HEK293T (cell line): ENCODE measurements at regions not wholly inside any gene's neighbourhood (a gene's known extent, or its start where the extent isn't known, plus 50 kb on each side); places are given as distances from the start of the nearest gene placed in this dataset.
A peak's percentile ranks its signal among the peaks of the same experiment; 100 is the strongest.

ENCODE experiments used
- CTCF ChIA-PET: fragments of 350-600 bp; formaldehyde crosslinking; extraction: SDS; loops from one replicate; lab custom pipeline; 2021; ENCODE audit warnings: antibody characterized with exemption, inconsistent platforms; lab: Yijun Ruan, JAX
- POLR2A ChIA-PET: fragments of 350-600 bp; formaldehyde crosslinking; extraction: SDS; loops from one replicate; lab custom pipeline; 2020; ENCODE audit warnings: antibody characterized with exemption, inconsistent platforms; lab: Yijun Ruan, JAX
- DNase-seq: peaks from one replicate; pipeline ENCODE4 v3.0.0; 2012; ENCODE audit warnings: mixed read lengths; ENCODE audit errors: extremely low spot score
- ARNT ChIP-seq: fragments of 450-650 bp; IDR thresholded peaks from 2 replicates; pipeline ENCODE4 v1.6.1; 2017; ENCODE audit warnings: mild to moderate bottlenecking
- BHLHE40 ChIP-seq: fragments of 450-650 bp; IDR thresholded peaks from 2 replicates; pipeline ENCODE4 v1.6.1; 2016; ENCODE audit warnings: mild to moderate bottlenecking, moderate library complexity, borderline replicate concordance
- CTBP1 ChIP-seq: fragments of 450-650 bp; IDR thresholded peaks from 2 replicates; pipeline ENCODE4 v1.6.1; 2016; ENCODE audit warnings: borderline replicate concordance
- ELF4 ChIP-seq: fragments of 450-650 bp; IDR thresholded peaks from 2 replicates; pipeline ENCODE4 v1.6.1; 2017; ENCODE audit warnings: antibody characterized with exemption
- FOXA1 ChIP-seq: fragments of 450-650 bp; IDR thresholded peaks from 2 replicates; pipeline ENCODE4 v1.6.1; 2016; ENCODE audit warnings: mild to moderate bottlenecking
- FOXK2 ChIP-seq: fragments of 450-650 bp; IDR thresholded peaks from 2 replicates; pipeline ENCODE4 v1.6.1; 2016; ENCODE audit warnings: mild to moderate bottlenecking
- FOXM1 ChIP-seq: fragments of 450-650 bp; IDR thresholded peaks from 2 replicates; pipeline ENCODE4 v1.6.1; 2017; ENCODE audit warnings: mild to moderate bottlenecking, borderline replicate concordance
- HDGF ChIP-seq: fragments of 450-650 bp; IDR thresholded peaks from 2 replicates; pipeline ENCODE4 v1.6.1; 2017; ENCODE audit warnings: antibody characterized with exemption, borderline replicate concordance
- L3MBTL2 ChIP-seq: fragments of 450-650 bp; conservative IDR thresholded peaks from 2 replicates; pipeline ENCODE4 v1.6.1; 2016; ENCODE audit warnings: mild to moderate bottlenecking
- LEF1 ChIP-seq: fragments of 450-650 bp; IDR thresholded peaks from 2 replicates; pipeline ENCODE4 v1.6.1; 2017; ENCODE audit warnings: mild to moderate bottlenecking, borderline replicate concordance
- NFRKB ChIP-seq: fragments of 450-650 bp; IDR thresholded peaks from 2 replicates; pipeline ENCODE4 v1.6.1; 2016; ENCODE audit warnings: mild to moderate bottlenecking, moderate library complexity
- SP1 ChIP-seq: fragments of 450-650 bp; IDR thresholded peaks from 2 replicates; pipeline ENCODE4 v1.6.1; 2017
- SUZ12 ChIP-seq: fragments of 450-650 bp; IDR thresholded peaks from 2 replicates; pipeline ENCODE4 v1.6.1; 2016; ENCODE audit warnings: mild to moderate bottlenecking
- TARDBP ChIP-seq: fragments of 450-650 bp; IDR thresholded peaks from 2 replicates; pipeline ENCODE4 v1.6.1; 2016
- ZNF384 ChIP-seq: fragments of 450-650 bp; IDR thresholded peaks from 2 replicates; pipeline ENCODE4 v1.6.1; 2016
- TF ChIP-seq, protein P1 (sequence below): fragments of 450-650 bp; IDR thresholded peaks from 2 replicates; pipeline ENCODE4 v1.6.1; 2016

DNA sequence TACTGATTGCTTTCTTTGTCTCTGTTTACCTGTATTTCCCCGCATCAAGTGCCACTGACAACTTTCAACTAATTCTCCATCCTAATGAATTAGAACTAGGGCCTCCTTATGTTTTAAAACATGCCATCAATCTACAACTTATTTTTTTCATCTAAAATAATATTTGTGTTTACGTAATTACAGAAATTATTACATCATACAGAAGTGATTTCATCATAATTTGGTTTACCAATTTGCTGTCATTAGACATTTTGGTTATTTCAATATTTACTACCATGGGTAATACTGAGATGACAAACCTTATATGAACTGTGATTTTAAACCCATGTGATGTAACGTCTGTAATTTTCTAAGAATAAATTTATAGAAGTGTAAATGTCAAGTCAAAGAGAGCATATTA is 468.0 kb upstream of the IL12A start:
- CTCF ChIA-PET, result no interaction called here
- POLR2A ChIA-PET, result no interaction called here
- no peak for DNase-seq
- TF ChIP-seq FOXA1, result no peak
- TF ChIP-seq SP1, result no peak
- TF ChIP-seq FOXM1, result no peak
- TF ChIP-seq FOXK2, result no peak
- no peak for TF ChIP-seq BHLHE40
- TF ChIP-seq ARNT, result no peak
- no peak for TF ChIP-seq ELF4

DNA sequence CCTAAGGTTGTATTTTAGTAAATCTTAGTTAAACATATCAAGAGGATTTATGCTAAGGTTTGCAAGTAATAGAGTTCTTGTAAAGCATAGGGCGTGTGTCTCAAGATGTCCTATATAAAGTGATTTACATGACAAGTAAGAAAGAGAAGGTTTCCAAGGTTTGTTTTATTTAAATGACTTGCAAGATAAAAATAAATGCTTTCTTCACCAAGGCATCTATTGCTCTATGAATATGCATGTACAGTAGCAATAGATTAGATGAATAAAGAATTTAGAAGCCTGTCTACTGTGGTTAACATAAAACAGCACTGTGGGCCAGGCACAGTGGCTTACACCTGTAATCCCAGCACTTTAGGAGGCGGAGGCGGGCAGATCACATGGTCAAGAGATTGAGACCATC is 466.4 kb upstream of the IL12A start:
- TF ChIP-seq LEF1 (no peak), CTBP1 (no peak), TARDBP (no peak), NFRKB (no peak), SUZ12 (no peak), FOXA1 (no peak), HDGF (no peak)
- TF ChIP-seq, protein P1, sequence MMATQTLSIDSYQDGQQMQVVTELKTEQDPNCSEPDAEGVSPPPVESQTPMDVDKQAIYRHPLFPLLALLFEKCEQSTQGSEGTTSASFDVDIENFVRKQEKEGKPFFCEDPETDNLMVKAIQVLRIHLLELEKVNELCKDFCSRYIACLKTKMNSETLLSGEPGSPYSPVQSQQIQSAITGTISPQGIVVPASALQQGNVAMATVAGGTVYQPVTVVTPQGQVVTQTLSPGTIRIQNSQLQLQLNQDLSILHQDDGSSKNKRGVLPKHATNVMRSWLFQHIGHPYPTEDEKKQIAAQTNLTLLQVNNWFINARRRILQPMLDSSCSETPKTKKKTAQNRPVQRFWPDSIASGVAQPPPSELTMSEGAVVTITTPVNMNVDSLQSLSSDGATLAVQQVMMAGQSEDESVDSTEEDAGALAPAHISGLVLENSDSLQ, result no peak
- ChIA-PET CTCF (no interaction called here), POLR2A (no interaction called here)
- DNase-seq, result no peak

DNA sequence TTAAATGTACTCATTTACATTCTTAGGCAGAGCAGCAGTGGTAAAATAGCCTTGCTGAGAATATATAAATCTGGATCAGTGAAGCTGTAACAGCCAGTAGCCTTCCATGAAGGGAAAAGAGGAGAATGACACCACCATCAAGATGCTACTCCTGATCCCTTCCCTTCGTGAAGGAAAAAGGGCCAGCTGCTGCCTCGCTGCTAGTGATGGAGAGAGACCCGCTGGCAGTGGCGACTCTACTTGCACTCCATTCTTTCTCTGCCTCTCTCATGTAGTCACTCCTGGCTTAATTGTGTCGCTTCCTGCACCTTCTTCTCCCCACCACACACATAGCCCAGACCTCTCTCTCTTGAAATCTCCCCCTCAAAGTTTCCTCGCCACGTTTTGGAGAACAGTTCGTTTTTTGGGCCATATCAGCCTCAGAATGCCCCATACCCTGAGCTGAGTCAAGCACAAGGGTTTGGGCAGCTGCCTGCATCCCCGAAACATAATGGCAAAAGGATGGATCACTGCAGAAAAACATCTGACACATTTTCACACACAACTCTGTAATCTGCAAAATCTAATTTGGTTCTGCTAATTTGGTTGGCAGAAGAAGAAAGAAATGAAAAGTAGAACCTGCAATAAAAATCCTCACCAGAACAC is 460.3 kb upstream of the IL12A start:
- DNase-seq, result no peak
- CTCF ChIA-PET, result no interaction called here
- POLR2A ChIA-PET, result no interaction called here
- TF ChIP-seq ARNT (no peak), LEF1 (no peak), FOXA1 (no peak)

DNA sequence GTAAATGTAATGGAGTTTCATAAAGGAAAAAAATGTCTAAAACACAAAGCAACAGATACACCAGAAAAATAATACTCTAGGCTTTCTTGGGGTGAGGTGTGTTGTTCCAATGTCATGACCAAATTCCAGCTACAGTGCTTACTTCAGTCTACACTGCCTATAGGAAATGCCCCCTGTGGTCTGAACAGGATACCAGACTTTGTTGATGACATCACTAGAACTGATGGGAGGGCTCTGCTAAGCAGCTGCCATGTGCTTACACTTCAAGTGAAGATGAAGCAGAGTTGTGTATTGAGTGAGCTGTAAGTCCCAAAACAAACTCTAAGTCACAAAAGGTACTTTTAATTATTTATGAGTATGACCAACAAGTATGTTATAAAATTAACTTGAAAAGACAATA is 456.1 kb upstream of the IL12A start:
- peak; percentile 17 for DNase-seq
- CTCF ChIA-PET, result no interaction called here
- TF ChIP-seq L3MBTL2 (peak; percentile 32; the same call in 1 of the 2 replicates), FOXA1 (no peak)
- TF ChIP-seq, protein P1, result no peak
- POLR2A ChIA-PET, result no interaction called here

DNA sequence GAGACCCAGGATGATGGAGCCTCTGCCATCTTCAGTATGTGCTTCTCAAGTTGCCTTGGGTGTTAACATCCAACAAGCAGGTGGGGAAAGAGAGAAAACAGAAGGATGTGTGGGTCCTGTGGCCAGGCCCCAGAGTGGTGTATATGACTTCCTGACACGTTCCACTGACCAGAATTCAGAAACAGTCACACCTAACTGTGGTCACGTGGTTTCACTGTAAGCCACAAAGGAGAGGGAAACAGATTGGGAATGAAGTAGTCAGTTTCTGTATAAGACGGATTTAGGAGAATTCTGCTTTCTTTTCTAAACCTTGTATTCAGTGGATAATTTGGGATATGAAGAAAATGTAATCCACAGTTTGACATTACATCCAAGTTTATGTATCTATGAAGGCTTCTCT is 454.1 kb upstream of the IL12A start:
- TF ChIP-seq ZNF384 (no peak), FOXK2 (no peak), NFRKB (no peak), SP1 (no peak), LEF1 (no peak), FOXA1 (no peak), HDGF (no peak), L3MBTL2 (no peak), ARNT (no peak), ELF4 (no peak)
- TF ChIP-seq, protein P1, result no peak

DNA sequence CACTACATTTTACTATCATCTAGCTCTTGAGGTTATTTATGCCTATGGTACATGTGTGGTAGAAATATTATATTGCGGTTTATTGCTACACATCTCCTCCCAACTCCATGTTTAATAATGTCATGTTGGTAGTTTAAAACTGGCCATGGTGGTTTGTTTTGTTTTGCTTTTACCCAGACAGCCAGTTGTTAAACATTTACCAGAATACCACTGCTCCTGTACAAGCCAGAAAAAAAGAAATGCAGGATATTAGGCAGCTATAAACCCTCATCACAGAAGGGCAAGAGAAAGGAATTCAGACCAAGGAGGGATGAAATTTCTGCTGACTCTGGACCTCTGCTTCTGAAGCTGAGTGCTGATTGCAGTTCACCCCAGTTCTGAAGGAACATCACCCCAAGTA is 451.8 kb upstream of the IL12A start:
- DNase-seq, result no peak
- TF ChIP-seq HDGF (no peak), CTBP1 (no peak), SP1 (no peak), FOXM1 (no peak), TARDBP (no peak), SUZ12 (no peak), ZNF384 (no peak), L3MBTL2 (no peak), ELF4 (no peak), ARNT (no peak), FOXK2 (no peak), NFRKB (no peak), BHLHE40 (no peak), FOXA1 (no peak), LEF1 (no peak)
- TF ChIP-seq, protein P1, result no peak
- CTCF ChIA-PET, result no interaction called here
- POLR2A ChIA-PET, result no interaction called here

More for the DNA sequence above, 454.1 kb upstream of the IL12A start:
- CTCF ChIA-PET, result no interaction called here
- POLR2A ChIA-PET, result no interaction called here
- no peak for DNase-seq

DNA sequence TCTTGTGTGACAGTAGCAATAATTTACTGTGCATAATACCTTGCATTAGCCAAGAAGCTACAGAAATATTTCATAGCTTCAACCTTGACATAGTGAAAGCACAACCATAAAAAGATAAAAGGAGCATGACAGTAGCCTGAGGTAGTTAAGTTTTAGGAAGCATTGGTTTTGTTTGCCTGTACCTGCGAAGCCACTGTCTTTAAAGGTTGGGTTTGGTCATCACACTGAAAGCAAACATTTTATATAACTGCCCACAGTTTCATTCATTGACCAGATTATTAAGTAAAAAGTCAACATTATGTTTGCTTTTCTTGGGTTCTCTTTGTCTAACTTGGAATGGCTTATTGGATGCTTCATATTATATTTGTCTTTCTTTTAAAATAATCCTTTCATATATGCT is 450.1 kb upstream of the IL12A start:
- CTCF ChIA-PET, result no interaction called here
- no peak for DNase-seq
- no peak for TF ChIP-seq L3MBTL2
- no peak for TF ChIP-seq NFRKB
- TF ChIP-seq, protein P1, result no peak
- no peak for TF ChIP-seq ARNT
- TF ChIP-seq BHLHE40, result no peak
- TF ChIP-seq TARDBP, result no peak
- no peak for TF ChIP-seq SUZ12
- no peak for TF ChIP-seq ZNF384
- POLR2A ChIA-PET, result no interaction called here
